Nephron (organoid): ENCODE measurements at regions not wholly inside any gene's neighbourhood (a gene's known extent, or its start where the extent isn't known, plus 50 kb on each side); places are given as distances from the start of the nearest gene placed in this dataset.

ENCODE experiments used
- H3K27ac Mint-ChIP-seq, 3 experiments: 2 replicates each; pipeline ENCODE4 v1.8.0; 2020; ENCODE audit warnings: mixed read lengths in 3 of 3, mild to moderate bottlenecking in 2 of 3, moderate library complexity in 1 of 3
- H3K27me3 Mint-ChIP-seq: 2 replicates; pipeline ENCODE4 v1.8.0; 2021; ENCODE audit warnings: low read depth, mild to moderate bottlenecking, moderate library complexity, mixed read lengths
- H3K36me3 Mint-ChIP-seq: 2 replicates; pipeline ENCODE4 v1.8.0; 2020; ENCODE audit warnings: low read depth, mixed read lengths
- H3K4me1 Mint-ChIP-seq: 2 replicates; pipeline ENCODE4 v1.8.0; 2020; ENCODE audit warnings: mixed read lengths
- H3K4me3 Mint-ChIP-seq, 3 experiments: 2 replicates each; pipeline ENCODE4 v1.8.0; 2020; ENCODE audit warnings: mild to moderate bottlenecking in 3 of 3, mixed read lengths in 3 of 3, moderate library complexity in 2 of 3
- H3K9me3 Mint-ChIP-seq: 2 replicates; pipeline ENCODE4 v1.8.0; 2020; ENCODE audit warnings: mixed read lengths
- CTCF ChIP-seq, 3 experiments: fragments of 200-600 bp; sonication (generic); IDR thresholded peaks; one replicate each; pipeline ENCODE4 v1.5.0; 2021; ENCODE audit warnings: antibody characterized with exemption in 3 of 3; ENCODE audit not compliant: unreplicated experiment in 3 of 3

GRCh38 chr5:136720674-136721073 lies 355.3 kb upstream of the TRPC7 start:
- no peaks in the 10 kb centered on the region for H3K4me1 Mint-ChIP-seq
- H3K36me3 Mint-ChIP-seq: no peaks in the 10 kb centered on the region
- H3K9me3 Mint-ChIP-seq: no peaks in the 10 kb centered on the region
- no peak overlapping the region for H3K4me3 Mint-ChIP-seq
- H3K27ac Mint-ChIP-seq: no peak overlapping the region
- peaks cover 7% of the 10 kb centered on the region for H3K27me3 Mint-ChIP-seq
- no peak for TF ChIP-seq CTCF (IDR thresholded peaks at IDR 0.05; ENCODE audit: unreplicated experiment in 3 of 3)

- Mint-ChIP-seq H3K27me3 (peaks cover 7% of the 10 kb centered on the region), H3K27ac (no peak overlapping the region), H3K4me3 (no peak overlapping the region), H3K9me3 (no peaks in the 10 kb centered on the region), H3K4me1 (no peaks in the 10 kb centered on the region), H3K36me3 (no peaks in the 10 kb centered on the region)
- TF ChIP-seq CTCF (IDR thresholded peaks at IDR 0.05; ENCODE audit: unreplicated experiment in 3 of 3): no peak
These were observed 352.6 kb upstream of the TRPC7 start for GRCh38 chr5:136717917-136718316.

- Mint-ChIP-seq H3K36me3 (no peaks in the 10 kb centered on the region), H3K4me1 (no peaks in the 10 kb centered on the region), H3K4me3 (no peak overlapping the region), H3K9me3 (no peaks in the 10 kb centered on the region), H3K27ac (no peak overlapping the region), H3K27me3 (peaks cover 3% of the 10 kb centered on the region)
- TF ChIP-seq CTCF (IDR thresholded peaks at IDR 0.05; ENCODE audit: unreplicated experiment in 3 of 3): no peak
These were observed 348.9 kb upstream of the TRPC7 start for GRCh38 chr5:136714286-136714685.

- peaks cover 3% of the 10 kb centered on the region for H3K27me3 Mint-ChIP-seq
- H3K4me1 Mint-ChIP-seq: no peaks in the 10 kb centered on the region
- H3K9me3 Mint-ChIP-seq: no peaks in the 10 kb centered on the region
- no peak for TF ChIP-seq CTCF (IDR thresholded peaks at IDR 0.05; ENCODE audit: unreplicated experiment in 3 of 3)
- no peak overlapping the region for H3K4me3 Mint-ChIP-seq
- H3K27ac Mint-ChIP-seq: no peak overlapping the region
- H3K36me3 Mint-ChIP-seq: no peaks in the 10 kb centered on the region
These were observed 347.3 kb upstream of the TRPC7 start for GRCh38 chr5:136712628-136713027.

GRCh38 chr5:136710834-136711233 lies 345.5 kb upstream of the TRPC7 start:
- Mint-ChIP-seq H3K4me3 (no peak overlapping the region), H3K9me3 (no peaks in the 10 kb centered on the region), H3K27ac (no peak overlapping the region), H3K36me3 (no peaks in the 10 kb centered on the region), H3K27me3 (peaks cover 3% of the 10 kb centered on the region), H3K4me1 (no peaks in the 10 kb centered on the region)
- no peak for TF ChIP-seq CTCF (IDR thresholded peaks at IDR 0.05; ENCODE audit: unreplicated experiment in 3 of 3)

GRCh38 chr5:136703706-136704105 lies 338.4 kb upstream of the TRPC7 start:
- Mint-ChIP-seq H3K4me3 (no peak overlapping the region), H3K4me1 (no peaks in the 10 kb centered on the region), H3K9me3 (no peaks in the 10 kb centered on the region), H3K27ac (no peak overlapping the region), H3K27me3 (peaks cover 2% of the 10 kb centered on the region), H3K36me3 (no peaks in the 10 kb centered on the region)
- TF ChIP-seq CTCF (IDR thresholded peaks at IDR 0.05; ENCODE audit: unreplicated experiment in 3 of 3): no peak
